NCI-H2029 treated with DMSO at 0.1 percent for 48 hours (cell line): ENCODE measurements at regions not wholly inside any gene's neighbourhood (a gene's known extent, or its start where the extent isn't known, plus 50 kb on each side); places are given as distances from the start of the nearest gene placed in this dataset.

Experiments used
- DNase-seq: peaks from one replicate; lab custom pipeline; 2025; lab: John Stamatoyannopoulos, UW

DNA sequence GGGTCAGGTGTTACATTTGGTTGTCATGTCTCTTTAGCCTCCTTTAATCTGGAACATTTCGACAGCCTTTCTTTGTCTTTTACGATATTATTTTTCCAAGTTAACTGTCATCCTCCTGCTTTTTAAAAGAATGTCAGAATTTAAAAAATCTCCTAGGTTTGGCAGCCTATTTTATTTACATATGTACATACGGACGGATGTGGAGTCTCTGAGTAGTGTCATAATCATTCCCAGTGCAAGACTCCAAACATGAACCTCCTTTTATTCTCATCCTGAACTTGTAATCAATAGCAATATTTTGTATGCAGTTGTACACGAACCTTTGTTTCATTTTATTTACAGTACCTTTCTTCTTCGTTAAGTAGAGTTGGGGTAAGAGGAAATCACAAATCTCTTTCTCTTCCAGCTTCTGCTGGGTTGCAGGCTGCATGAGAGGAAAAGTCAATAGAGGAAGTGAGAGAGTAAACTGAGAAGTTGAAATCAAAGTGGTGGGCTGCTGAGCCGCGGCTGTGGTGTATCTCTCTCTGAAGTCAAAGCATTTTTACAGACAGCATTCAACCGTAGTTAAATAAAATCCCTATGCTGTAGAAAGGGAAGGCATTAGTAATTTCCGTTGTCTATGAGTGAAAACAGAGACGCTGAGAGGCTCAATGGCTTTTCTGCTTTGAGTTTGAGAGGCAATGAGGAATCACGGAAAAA is 53.9 kb upstream of the RPS6KA3 start:
- no peak for DNase-seq

DNA sequence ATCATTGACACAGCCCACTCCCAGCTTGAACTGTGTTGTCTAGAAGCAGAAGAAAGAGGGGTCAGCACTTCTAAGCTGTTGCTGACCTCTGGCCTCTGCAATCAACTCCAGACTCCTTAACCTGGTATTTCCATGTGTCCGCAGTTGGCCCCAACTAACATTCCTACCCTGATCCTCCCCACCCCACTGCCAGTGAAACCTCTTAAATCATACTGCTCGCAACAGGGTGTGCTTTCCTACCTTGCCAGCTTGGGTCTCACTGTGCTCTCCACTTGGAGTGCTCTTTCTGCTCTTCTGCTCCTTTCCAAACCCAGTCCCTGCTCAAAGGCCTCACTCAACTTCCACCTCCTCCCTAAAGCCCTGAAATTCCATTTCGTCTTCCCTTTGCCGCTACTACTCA is 52.3 kb upstream of the RPS6KA3 start:
- DNase-seq, result no peak

DNA sequence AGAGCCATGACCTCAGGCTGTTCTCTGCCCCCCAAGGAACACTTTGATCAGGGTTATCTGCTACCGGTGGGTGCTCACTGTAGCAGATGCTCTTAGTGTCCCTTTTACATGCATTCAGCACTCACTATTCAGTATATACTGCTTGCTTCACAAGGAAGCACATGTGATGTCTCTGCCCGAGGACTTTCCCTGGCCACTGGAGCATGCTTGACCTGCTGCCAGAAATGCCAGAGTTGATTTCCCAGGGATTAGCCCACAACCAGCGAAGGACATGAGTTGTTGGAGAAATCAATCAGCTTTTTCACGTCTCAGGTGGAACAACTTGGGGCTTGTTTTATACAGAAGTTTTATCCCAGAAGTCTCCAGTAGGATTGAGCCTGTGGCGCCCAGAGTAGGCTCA is 51.2 kb upstream of the RPS6KA3 start:
- no peak for DNase-seq
